GM12874 (cell line): ENCODE measurements at regions not wholly inside any gene's neighbourhood (a gene's known extent, or its start where the extent isn't known, plus 50 kb on each side); places are given as distances from the start of the nearest gene placed in this dataset.

Source experiments
- TF ChIP-seq, protein P1 (sequence below): IDR thresholded peaks from 2 replicates; pipeline ENCODE4 v1.5.1; 2011; ENCODE audit warnings: low read depth, mild to moderate bottlenecking, control low read depth, low read length, moderate library complexity; ENCODE audit not compliant: insufficient read depth

DNA sequence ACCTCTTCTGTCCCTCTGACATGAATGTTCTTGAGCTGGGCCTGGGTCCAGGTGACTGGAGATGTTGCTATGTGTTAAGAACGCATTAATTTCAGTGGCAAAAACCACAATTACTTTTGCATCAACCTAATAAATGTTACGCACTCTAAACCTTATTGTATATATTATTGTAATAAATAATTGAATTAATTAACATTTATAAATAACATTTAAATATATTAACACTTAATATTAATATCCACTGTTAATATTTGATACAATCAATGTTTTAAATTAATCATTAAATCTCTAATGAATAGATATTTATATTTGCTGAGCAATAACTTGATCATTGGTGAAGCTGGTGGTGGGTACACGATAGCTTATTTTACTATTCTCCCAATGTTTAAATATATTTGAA, 97.4 kb downstream of the KCNF1 start:
- TF ChIP-seq, protein P1, sequence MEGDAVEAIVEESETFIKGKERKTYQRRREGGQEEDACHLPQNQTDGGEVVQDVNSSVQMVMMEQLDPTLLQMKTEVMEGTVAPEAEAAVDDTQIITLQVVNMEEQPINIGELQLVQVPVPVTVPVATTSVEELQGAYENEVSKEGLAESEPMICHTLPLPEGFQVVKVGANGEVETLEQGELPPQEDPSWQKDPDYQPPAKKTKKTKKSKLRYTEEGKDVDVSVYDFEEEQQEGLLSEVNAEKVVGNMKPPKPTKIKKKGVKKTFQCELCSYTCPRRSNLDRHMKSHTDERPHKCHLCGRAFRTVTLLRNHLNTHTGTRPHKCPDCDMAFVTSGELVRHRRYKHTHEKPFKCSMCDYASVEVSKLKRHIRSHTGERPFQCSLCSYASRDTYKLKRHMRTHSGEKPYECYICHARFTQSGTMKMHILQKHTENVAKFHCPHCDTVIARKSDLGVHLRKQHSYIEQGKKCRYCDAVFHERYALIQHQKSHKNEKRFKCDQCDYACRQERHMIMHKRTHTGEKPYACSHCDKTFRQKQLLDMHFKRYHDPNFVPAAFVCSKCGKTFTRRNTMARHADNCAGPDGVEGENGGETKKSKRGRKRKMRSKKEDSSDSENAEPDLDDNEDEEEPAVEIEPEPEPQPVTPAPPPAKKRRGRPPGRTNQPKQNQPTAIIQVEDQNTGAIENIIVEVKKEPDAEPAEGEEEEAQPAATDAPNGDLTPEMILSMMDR: no peak

- TF ChIP-seq, protein P1: no peak
Observed at GRCh38 chr2:11009891-11010290, 98.2 kb downstream of the KCNF1 start.

DNA sequence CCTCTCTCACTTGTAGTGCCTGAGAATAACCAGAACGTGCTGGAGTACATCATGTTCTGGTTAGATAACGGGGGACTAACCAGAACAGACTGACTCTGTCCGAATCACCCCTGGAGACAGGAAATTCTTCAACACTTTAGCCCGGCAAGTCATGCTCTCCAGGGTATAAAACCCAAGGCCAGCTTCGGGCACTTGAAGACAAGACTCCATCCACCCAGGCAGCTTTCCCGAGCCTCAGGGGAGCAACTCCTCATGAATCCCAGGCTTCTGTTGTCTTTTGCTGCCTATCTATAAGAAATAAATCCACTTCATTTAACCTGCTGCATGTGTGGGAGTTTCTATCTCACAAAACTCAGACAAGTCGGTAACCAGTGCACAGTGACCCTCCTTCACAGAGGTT, 99.6 kb downstream of the KCNF1 start:
- TF ChIP-seq, protein P1: no peak

DNA sequence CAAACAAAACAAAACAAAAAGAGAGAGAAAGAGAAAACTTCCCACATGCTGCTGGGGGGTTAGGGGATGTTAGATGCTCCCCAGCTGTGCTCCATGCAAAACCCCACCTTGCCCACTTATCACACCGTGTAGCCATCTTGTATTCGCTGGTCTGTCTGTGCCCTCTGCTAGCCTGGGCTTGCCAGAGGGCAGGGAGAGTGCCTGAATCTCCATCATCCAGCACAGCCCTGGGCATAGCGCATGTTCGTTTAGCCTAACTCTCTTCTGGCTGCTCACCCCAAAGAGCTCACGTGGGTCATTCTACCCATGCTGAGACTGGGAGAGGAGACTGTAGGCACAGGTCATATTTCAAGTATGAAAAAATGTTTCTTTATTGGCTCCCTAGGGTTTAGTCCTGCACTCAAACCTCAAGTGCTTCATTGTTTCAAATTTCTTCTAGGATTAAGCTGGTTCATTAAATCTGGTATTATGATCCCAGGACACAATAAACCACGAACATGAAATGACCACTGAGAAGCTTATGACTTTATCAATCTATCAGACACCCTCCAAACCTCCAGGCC, 100.5 kb downstream of the KCNF1 start:
- TF ChIP-seq, protein P1: no peak

GRCh38 chr2:11013196-11013595, 101.5 kb downstream of the KCNF1 start:
- TF ChIP-seq, protein P1: no peak

GRCh38 chr2:11014026-11014425, 102.3 kb downstream of the KCNF1 start:
- TF ChIP-seq, protein P1: no peak

- TF ChIP-seq, protein P1: no peak
Observed at GRCh38 chr2:11016735-11017388, 105.1 kb downstream of the KCNF1 start.
